Astrocyte of the cerebellum (primary cell): ENCODE measurements at regions not wholly inside any gene's neighbourhood (a gene's known extent, or its start where the extent isn't known, plus 50 kb on each side); places are given as distances from the start of the nearest gene placed in this dataset.
"Not testable (repeated sequence)": the region's sequence is repeated elsewhere in the genome, so short reads cannot be mapped to it uniquely, and the experiment has no call there.

Source experiments
- DNase-seq: peaks from one replicate; pipeline ENCODE4 v3.0.0-alpha.2; 2011; ENCODE audit warnings: low read depth
- H3K4me3 ChIP-seq: 2 replicates; pipeline ENCODE4 v1.5.1; 2011; ENCODE audit warnings: mild to moderate bottlenecking, low read depth, low read length, moderate library complexity
- CTCF ChIP-seq: IDR thresholded peaks from 2 replicates; pipeline ENCODE4 v1.5.1; 2012; ENCODE audit warnings: low read length, low read depth, moderate library complexity, mild to moderate bottlenecking; ENCODE audit errors: missing control alignments
- in situ Hi-C: cut with HindIII; loops from 2 replicates; pipeline ENCODE4 v1.10.0; 2017; ENCODE audit warnings: low sequenced_read_pairs

GRCh38 chr2:238722181-238722580, 125.7 kb upstream of the TWIST2 start:
- no peak overlapping the region for H3K4me3 ChIP-seq
- no peak for TF ChIP-seq CTCF
- DNase-seq = no peak
- in situ Hi-C loops = no loop called here

GRCh38 chr2:238722883-238723282, 125.0 kb upstream of the TWIST2 start:
- TF ChIP-seq CTCF = no peak
- in situ Hi-C loops = no loop called here
- H3K4me3 ChIP-seq = no peak overlapping the region
- no peak for DNase-seq

GRCh38 chr2:238723740-238724320, 124.1 kb upstream of the TWIST2 start:
- H3K4me3 ChIP-seq, in situ Hi-C loops, DNase-seq: not testable (repeated sequence)

- DNase-seq = no peak
- in situ Hi-C loops = no loop called here
- TF ChIP-seq CTCF = no peak
Observed at GRCh38 chr2:238724728-238725127, 123.2 kb upstream of the TWIST2 start.

GRCh38 chr2:238725298-238725697, 122.6 kb upstream of the TWIST2 start:
- no peak overlapping the region for H3K4me3 ChIP-seq
- DNase-seq = no peak
- in situ Hi-C loops = no loop called here
- no peak for TF ChIP-seq CTCF

More at GRCh38 chr2:238724728-238725127, 123.2 kb upstream of the TWIST2 start:
- no peak overlapping the region for H3K4me3 ChIP-seq

- TF ChIP-seq CTCF = no peak
- H3K4me3 ChIP-seq = no peak overlapping the region
- no peak for DNase-seq
- in situ Hi-C loops = no loop called here
Observed at GRCh38 chr2:238726670-238727584, 121.0 kb upstream of the TWIST2 start.

GRCh38 chr2:238727585-238728329, 120.1 kb upstream of the TWIST2 start:
- no peak for TF ChIP-seq CTCF
- in situ Hi-C loops = no loop called here
- DNase-seq = no peak
- no peak overlapping the region for H3K4me3 ChIP-seq
